GM18502 (cell line): ENCODE measurements at regions not wholly inside any gene's neighbourhood (a gene's known extent, or its start where the extent isn't known, plus 50 kb on each side); places are given as distances from the start of the nearest gene placed in this dataset.

Experiments used
- ATAC-seq: cut with Tn5 transposase; IDR thresholded peaks from one replicate; pipeline ENCODE4 v1.9.1; 2021; ENCODE audit warnings: mild to moderate bottlenecking; ENCODE audit not compliant: unreplicated experiment, poor library complexity

GRCh38 chr5:29944327-29944726 lies 1249.2 kb upstream of the CDH6 start:
- no peak for ATAC-seq

GRCh38 chr5:29942089-29942488 lies 1251.4 kb upstream of the CDH6 start:
- no peak for ATAC-seq

GRCh38 chr5:29939988-29940387 lies 1253.5 kb upstream of the CDH6 start:
- ATAC-seq: no peak

GRCh38 chr5:29935371-29935770 lies 1258.1 kb upstream of the CDH6 start:
- no peak for ATAC-seq

GRCh38 chr5:29930316-29930715 lies 1263.2 kb upstream of the CDH6 start:
- ATAC-seq: no peak

GRCh38 chr5:29924107-29924506 lies 1269.4 kb upstream of the CDH6 start:
- ATAC-seq: no peak

- ATAC-seq: no peak
Measured at GRCh38 chr5:29905626-29906353, 1287.7 kb upstream of the CDH6 start.

GRCh38 chr5:29902859-29903258 lies 1290.6 kb upstream of the CDH6 start:
- no peak for ATAC-seq

- ATAC-seq: no peak
Measured at GRCh38 chr5:29899583-29899982, 1293.9 kb upstream of the CDH6 start.

- no peak for ATAC-seq
Measured at GRCh38 chr5:29897916-29898315, 1295.6 kb upstream of the CDH6 start.

- ATAC-seq: no peak
Measured at GRCh38 chr5:29896646-29897045, 1296.8 kb upstream of the CDH6 start.

- no peak for ATAC-seq
Measured at GRCh38 chr5:29894668-29895067, 1298.8 kb upstream of the CDH6 start.

- no peak for ATAC-seq
Measured at GRCh38 chr5:29889051-29889450, 1304.4 kb upstream of the CDH6 start.

- no peak for ATAC-seq
Measured at GRCh38 chr5:29885595-29885994, 1307.9 kb upstream of the CDH6 start.

GRCh38 chr5:29882036-29882435 lies 1311.5 kb upstream of the CDH6 start:
- no peak for ATAC-seq

GRCh38 chr5:29879401-29879800 lies 1314.1 kb upstream of the CDH6 start:
- ATAC-seq: no peak

GRCh38 chr5:29878599-29878998 lies 1314.9 kb upstream of the CDH6 start:
- ATAC-seq: no peak

- no peak for ATAC-seq
Measured at GRCh38 chr5:29867155-29867554, 1326.3 kb upstream of the CDH6 start.

GRCh38 chr5:29853711-29854220 lies 1339.7 kb upstream of the CDH6 start:
- ATAC-seq: no peak

- no peak for ATAC-seq
Measured at GRCh38 chr5:29852329-29852728, 1341.2 kb upstream of the CDH6 start.

GRCh38 chr5:29845206-29845605 lies 1348.3 kb upstream of the CDH6 start:
- no peak for ATAC-seq

- no peak for ATAC-seq
Measured at GRCh38 chr5:29833394-29833793, 1360.1 kb upstream of the CDH6 start.
